Spleen (tissue), 7 donors: ENCODE measurements at regions not wholly inside any gene's neighbourhood (a gene's known extent, or its start where the extent isn't known, plus 50 kb on each side); places are given as distances from the start of the nearest gene placed in this dataset.

Experiments
- CTCF ChIP-seq, 11 experiments: fragments of 200-600 bp in 7 of 11; fragments of 450-650 bp in 4 of 11; sonication (generic) in 4 of 11; IDR thresholded peaks in 8 of 11; conservative IDR thresholded peaks in 3 of 11; 1 replicate in 7 of 11; 2 replicates in 4 of 11; pipeline versions ENCODE4 v1.4.0 to v1.8.0; 2016 to 2021; ENCODE audit warnings: antibody characterized with exemption in 11 of 11, inconsistent platforms in 4 of 11, mild to moderate bottlenecking in 1 of 11
- POLR2AphosphoS5 ChIP-seq, 3 donors: sonication (generic); formaldehyde crosslinking; IDR thresholded peaks; one replicate each; pipeline ENCODE4 v1.5.1; 2017; ENCODE audit warnings: antibody characterized with exemption in 3 of 3
- donor health status: DM: no; HTN: no; CAD: no; lungs with moderate emphysema.
- donor health status: DM: no; HTN: no; CAD: no.
- donor health status: DM: no; HTN: no; CAD: no.

GRCh38 chr4:96052827-96053226 is 212.9 kb downstream of the PDHA2 start:
- no peak for TF ChIP-seq CTCF (IDR thresholded peaks at IDR 0.05 in 8 of 11, conservative IDR thresholded peaks at IDR 0.05 in 3 of 11)
- no peak for TF ChIP-seq POLR2AphosphoS5 (IDR thresholded peaks at IDR 0.05)
